AG09309 (cell line): ENCODE measurements at regions not wholly inside any gene's neighbourhood (a gene's known extent, or its start where the extent isn't known, plus 50 kb on each side); places are given as distances from the start of the nearest gene placed in this dataset.

Experiments used
- DNase-seq: peaks from one replicate; pipeline ENCODE4 v3.0.0-alpha.2; 2010; ENCODE audit warnings: low read depth
- H3K4me3 ChIP-seq: 2 replicates; pipeline ENCODE4 v1.5.1; 2011; ENCODE audit warnings: mild to moderate bottlenecking, low read depth, low read length, moderate library complexity; ENCODE audit not compliant: control insufficient read depth
- TF ChIP-seq, protein P1 (sequence below): IDR thresholded peaks from 2 replicates; pipeline ENCODE4 v1.5.1; 2011; ENCODE audit warnings: mild to moderate bottlenecking, low read depth, low read length, inconsistent platforms; ENCODE audit not compliant: insufficient read depth, control insufficient read depth; ENCODE audit errors: missing control alignments

DNA sequence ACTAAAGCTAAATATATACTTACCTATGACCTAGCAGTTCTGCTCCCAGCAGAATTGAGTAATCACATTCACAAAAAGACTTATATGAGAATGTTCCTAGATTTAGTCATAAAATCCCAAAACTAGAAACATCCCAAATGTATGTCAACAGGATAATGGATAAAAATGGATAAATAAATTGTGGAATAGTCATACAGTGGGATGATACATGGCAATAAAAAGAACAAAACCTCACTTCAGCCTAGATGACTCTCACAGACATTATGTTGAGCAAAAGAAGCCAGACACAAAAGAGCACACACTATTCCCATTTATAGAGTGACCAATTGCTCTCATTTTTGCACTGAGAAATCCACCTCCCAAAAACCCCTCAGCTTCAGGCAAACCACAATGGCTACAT, 352.4 kb upstream of the HTR2A start:
- TF ChIP-seq, protein P1, sequence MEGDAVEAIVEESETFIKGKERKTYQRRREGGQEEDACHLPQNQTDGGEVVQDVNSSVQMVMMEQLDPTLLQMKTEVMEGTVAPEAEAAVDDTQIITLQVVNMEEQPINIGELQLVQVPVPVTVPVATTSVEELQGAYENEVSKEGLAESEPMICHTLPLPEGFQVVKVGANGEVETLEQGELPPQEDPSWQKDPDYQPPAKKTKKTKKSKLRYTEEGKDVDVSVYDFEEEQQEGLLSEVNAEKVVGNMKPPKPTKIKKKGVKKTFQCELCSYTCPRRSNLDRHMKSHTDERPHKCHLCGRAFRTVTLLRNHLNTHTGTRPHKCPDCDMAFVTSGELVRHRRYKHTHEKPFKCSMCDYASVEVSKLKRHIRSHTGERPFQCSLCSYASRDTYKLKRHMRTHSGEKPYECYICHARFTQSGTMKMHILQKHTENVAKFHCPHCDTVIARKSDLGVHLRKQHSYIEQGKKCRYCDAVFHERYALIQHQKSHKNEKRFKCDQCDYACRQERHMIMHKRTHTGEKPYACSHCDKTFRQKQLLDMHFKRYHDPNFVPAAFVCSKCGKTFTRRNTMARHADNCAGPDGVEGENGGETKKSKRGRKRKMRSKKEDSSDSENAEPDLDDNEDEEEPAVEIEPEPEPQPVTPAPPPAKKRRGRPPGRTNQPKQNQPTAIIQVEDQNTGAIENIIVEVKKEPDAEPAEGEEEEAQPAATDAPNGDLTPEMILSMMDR: no peak
- no peak overlapping the region for H3K4me3 ChIP-seq

DNA sequence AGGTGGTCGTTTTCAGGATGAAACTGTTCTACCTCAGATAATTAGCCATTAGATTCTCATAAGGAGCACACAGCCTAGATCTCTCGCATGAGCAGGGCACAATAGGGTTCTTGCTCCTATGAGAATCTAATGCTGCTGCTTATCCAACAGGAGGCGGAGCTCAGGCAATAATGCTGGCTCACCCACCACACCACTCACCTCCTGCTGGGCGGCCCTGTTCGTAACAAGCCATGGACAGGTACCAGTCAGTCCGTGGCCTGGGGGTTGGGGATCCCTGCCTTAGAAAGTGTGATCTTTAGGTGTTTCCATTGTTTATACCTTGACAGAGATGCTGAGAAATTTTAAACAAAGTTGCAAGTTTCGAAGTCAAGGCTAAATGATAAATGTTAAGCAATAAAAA, 344.6 kb upstream of the HTR2A start:
- no peak for DNase-seq
- TF ChIP-seq, protein P1: no peak

More for the DNA sequence above, 352.4 kb upstream of the HTR2A start:
- DNase-seq: no peak

DNA sequence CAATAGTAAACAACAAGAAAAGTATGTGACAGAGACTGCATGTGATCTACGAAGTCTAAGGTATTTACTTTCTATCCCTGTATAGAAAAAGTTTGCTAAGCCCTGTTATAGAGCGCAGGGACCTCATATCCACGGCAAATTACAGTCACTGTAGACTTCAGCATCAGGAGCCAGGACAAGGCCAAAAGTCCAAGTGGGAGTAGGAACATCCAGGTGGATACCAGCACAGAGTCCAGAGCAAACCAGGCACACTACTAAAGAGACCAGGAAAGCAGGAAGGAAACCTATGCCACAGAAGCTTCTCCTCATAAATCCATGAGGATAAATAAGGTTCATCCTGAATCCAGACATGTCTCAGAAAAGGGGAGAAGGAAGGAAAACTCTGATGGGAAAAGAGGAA, 342.2 kb upstream of the HTR2A start:
- no peak overlapping the region for H3K4me3 ChIP-seq
- TF ChIP-seq, protein P1: no peak
- DNase-seq: no peak

More for the DNA sequence above, 344.6 kb upstream of the HTR2A start:
- no peak overlapping the region for H3K4me3 ChIP-seq

DNA sequence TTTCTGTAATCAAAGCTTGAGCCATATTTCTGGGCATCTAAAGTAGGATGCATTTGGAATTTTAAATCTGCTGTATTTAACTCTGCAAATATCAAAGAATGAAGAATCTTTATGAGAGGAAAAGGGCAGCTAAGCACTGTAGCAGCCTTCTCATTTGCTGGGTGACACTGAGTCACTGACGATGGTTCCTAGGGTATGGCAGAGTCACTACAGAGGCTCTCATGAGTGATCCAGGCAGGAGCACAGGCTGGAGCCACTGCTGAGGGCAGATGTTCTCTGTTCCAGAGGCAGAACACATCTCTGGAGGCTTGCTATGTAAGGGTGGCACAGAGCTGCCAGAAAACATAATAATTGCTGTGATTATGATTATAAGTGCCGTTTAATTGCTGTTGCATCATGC, 340.7 kb upstream of the HTR2A start:
- TF ChIP-seq, protein P1: no peak
- DNase-seq: no peak
- H3K4me3 ChIP-seq: no peak overlapping the region

DNA sequence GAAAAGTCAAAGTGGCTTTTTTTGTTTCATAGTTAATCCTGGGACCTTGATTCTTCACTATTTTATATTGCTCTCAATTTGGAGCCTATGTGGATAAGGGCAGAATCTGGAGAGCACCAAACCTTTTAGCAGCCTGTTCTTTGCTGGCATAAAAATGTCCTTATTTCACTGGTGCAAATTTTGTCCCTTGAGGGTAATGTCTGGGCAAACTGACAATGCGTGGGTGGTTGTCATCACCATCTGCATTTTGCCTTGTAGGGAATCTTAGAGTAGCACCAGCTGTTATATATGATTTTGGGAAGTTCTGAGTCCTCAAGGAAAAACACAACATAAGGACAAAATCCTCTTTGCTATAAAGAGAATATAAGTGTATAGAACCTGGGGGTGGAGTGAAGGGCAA, 336.9 kb upstream of the HTR2A start:
- DNase-seq: no peak
- H3K4me3 ChIP-seq: no peak overlapping the region
- TF ChIP-seq, protein P1: no peak

DNA sequence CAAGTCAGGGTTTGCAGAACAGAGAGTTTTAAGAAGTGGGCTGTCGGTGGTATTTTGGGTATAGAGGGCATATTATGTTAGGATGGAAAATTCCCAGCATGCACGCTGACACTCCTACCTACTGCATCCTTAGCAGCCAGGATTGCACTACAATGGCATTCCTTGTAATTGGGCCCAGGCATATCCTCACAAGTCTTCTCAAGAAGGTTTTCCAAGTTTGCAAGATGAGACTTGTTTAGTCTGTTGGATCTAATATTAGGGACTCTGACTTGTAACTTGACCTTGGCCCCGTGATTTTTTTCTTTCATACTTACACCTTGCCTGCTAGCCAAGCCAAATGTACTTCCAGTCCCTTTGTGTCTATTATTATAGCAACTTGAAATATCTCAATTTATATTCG, 335.7 kb upstream of the HTR2A start:
- no peak for DNase-seq
- TF ChIP-seq, protein P1: no peak
- no peak overlapping the region for H3K4me3 ChIP-seq

DNA sequence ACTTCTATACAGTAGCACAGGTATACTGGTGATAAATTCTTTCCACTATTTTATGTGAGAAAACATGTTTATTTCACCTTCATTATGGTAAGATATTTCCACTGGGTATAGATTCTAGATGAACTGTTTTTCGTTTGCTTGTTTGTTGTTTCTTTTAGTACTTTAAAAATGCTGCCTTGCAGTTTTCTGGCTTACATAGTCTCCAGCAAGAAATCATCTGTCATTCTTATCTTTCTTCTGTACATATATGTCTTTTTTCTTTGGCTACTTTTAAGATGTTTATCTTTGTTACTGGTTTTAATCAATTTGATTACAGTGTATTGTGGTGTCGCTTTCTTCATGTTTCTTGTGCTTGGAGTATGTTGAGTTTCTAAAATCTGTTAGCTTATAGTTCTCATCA, 333.3 kb upstream of the HTR2A start:
- no peak for DNase-seq
- TF ChIP-seq, protein P1: no peak
- H3K4me3 ChIP-seq: no peak overlapping the region
